ENCODE measurements at regions not wholly inside any gene's neighbourhood (a gene's known extent, or its start where the extent isn't known, plus 50 kb on each side); places are given as distances from the start of the nearest gene placed in this dataset.
"Not testable (repeated sequence)": the region's sequence is repeated elsewhere in the genome, so short reads cannot be mapped to it uniquely, and the experiment has no call there.

GRCh38 chr5:91599863-91600262 lies 216.7 kb upstream of the ARRDC3 start:
- no peak for DNase-seq (ENCODE audit: low spot score)
- TF ChIP-seq, protein P1, sequence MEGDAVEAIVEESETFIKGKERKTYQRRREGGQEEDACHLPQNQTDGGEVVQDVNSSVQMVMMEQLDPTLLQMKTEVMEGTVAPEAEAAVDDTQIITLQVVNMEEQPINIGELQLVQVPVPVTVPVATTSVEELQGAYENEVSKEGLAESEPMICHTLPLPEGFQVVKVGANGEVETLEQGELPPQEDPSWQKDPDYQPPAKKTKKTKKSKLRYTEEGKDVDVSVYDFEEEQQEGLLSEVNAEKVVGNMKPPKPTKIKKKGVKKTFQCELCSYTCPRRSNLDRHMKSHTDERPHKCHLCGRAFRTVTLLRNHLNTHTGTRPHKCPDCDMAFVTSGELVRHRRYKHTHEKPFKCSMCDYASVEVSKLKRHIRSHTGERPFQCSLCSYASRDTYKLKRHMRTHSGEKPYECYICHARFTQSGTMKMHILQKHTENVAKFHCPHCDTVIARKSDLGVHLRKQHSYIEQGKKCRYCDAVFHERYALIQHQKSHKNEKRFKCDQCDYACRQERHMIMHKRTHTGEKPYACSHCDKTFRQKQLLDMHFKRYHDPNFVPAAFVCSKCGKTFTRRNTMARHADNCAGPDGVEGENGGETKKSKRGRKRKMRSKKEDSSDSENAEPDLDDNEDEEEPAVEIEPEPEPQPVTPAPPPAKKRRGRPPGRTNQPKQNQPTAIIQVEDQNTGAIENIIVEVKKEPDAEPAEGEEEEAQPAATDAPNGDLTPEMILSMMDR (IDR thresholded peaks at IDR 0.05): no peak
- H3K27ac ChIP-seq: no peak overlapping the region

DNA sequence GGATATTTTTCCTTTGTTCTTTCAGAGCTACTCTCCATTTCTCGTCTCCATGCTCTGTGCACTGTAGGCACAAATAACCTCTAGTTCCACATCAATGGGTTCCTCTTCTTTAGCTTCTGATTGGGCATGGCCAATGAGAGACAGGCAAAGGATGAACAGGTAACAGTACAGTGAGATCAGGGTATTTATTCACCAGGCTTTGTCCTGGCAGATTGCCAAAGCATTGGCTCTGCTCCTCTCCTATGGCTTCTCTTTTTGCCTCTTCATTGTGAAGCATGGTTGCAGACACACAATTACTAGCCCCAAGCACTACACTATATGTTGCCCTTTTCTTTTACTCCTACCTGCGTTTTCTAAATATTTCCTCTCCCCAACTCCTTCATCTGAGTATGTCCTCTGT lies 215.1 kb upstream of the ARRDC3 start:
- DNase-seq (ENCODE audit: low spot score): no peak
- Histone ChIP-seq H3K4me3 (no peak overlapping the region), H3K27ac (no peak overlapping the region)
- TF ChIP-seq, protein P1 (IDR thresholded peaks at IDR 0.05): no peak

More at GRCh38 chr5:91599863-91600262, 216.7 kb upstream of the ARRDC3 start:
- H3K4me3 ChIP-seq: no peak overlapping the region

DNA sequence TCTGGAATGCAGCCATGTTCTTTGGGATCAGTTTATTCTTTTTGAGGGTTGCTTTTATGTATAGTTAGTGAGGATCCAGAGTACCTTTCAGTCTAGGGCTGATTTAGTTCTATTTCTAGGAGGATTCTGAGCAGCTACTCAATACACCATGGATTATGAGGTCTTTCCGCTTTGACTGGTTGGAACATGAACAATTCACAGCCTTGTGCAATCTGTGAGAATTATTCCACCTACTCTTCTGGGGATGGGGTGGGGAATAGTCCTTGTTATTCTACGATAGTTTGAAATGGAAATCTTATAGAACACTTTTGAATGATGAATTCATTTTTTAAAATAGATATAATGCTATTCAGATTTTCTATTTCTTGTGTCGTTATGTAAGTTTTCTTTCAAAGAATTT lies 212.3 kb upstream of the ARRDC3 start:
- TF ChIP-seq, protein P1 (IDR thresholded peaks at IDR 0.05): no peak
- Histone ChIP-seq H3K27ac (no peak overlapping the region), H3K4me3 (no peak overlapping the region)
- DNase-seq (ENCODE audit: low spot score): no peak

GRCh38 chr5:91591076-91591475 lies 208.0 kb upstream of the ARRDC3 start:
- DNase-seq (ENCODE audit: low spot score): no peak
- no peak overlapping the region for H3K27ac ChIP-seq
- H3K4me3 ChIP-seq: no peak overlapping the region
- TF ChIP-seq, protein P1 (IDR thresholded peaks at IDR 0.05): no peak

DNA sequence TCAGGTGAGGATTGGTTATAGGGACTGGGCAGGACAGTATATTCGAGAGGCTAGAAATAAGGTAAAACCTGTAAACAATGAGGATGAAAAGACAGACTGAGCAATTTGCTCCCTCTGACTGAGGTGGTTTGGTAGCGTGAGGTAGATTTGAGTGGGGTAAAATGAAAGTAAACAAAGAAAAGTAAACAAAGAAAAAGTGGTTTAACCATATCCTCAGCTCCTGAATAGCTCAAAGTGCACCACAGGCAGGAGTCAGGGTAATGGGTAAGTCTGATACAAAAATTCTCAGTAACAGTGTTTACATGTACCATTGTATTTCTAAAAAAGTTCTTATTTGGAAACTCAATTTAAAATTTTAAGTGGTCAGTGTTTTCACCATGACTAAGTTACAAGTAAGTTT lies 203.1 kb upstream of the ARRDC3 start:
- TF ChIP-seq, protein P1 (IDR thresholded peaks at IDR 0.05): no peak
- Histone ChIP-seq H3K27ac (no peak overlapping the region), H3K4me3 (no peak overlapping the region)
- DNase-seq (ENCODE audit: low spot score): no peak

GRCh38 chr5:91584352-91584751 lies 201.2 kb upstream of the ARRDC3 start:
- H3K27ac ChIP-seq: no peak overlapping the region
- no peak overlapping the region for H3K4me3 ChIP-seq
- TF ChIP-seq, protein P1 (IDR thresholded peaks at IDR 0.05): no peak
- no peak for DNase-seq (ENCODE audit: low spot score)

GRCh38 chr5:91566012-91566411 lies 182.9 kb upstream of the ARRDC3 start:
- not testable (repeated sequence) for H3K4me3 ChIP-seq; H3K27ac ChIP-seq; DNase-seq (ENCODE audit: low spot score)

DNA sequence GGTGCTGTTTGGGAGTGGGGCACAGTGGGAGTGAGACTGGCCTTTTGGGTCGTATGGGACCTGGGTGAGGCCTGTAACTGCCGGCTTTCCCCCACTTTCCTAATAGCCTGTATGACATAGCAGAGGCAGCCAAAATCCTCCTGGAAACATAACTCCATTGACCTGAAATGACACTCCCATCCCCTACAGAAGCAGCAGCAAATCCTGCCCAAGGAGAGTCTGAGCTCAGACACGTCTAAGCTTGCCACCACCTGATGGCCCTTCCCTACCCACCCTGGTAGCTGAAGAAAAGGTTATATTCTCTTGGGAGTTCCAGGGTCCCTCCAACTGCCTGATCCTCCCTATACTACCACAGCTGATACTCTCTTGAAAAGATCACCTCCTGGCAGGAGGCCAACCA lies 179.8 kb upstream of the ARRDC3 start:
- H3K27ac ChIP-seq: no peak overlapping the region
- TF ChIP-seq, protein P1 (IDR thresholded peaks at IDR 0.05): no peak
- no peak for DNase-seq (ENCODE audit: low spot score)
- H3K4me3 ChIP-seq: no peak overlapping the region
